GM12892 (cell line): ENCODE measurements at regions not wholly inside any gene's neighbourhood (a gene's known extent, or its start where the extent isn't known, plus 50 kb on each side); places are given as distances from the start of the nearest gene placed in this dataset.

ENCODE experiments used
- DNase-seq: peaks from one replicate; pipeline ENCODE4 v3.0.0; 2011; ENCODE audit not compliant: insufficient read length
- FAIRE-seq: peaks from 2 replicates; lab custom pipeline; 2011; peaks lifted over from hg19 to GRCh38; lab: Jason Lieb, UNC
- POLR2A ChIP-seq: IDR thresholded peaks from 2 replicates; pipeline ENCODE4 v1.6.1; 2011; ENCODE audit warnings: low read depth, low read length, control low read depth
- POLR2AphosphoS5 ChIP-seq: IDR thresholded peaks from 2 replicates; pipeline ENCODE4 v1.6.1; 2011; ENCODE audit warnings: low read depth, low read length, control low read depth
- TAF1 ChIP-seq: IDR thresholded peaks from 2 replicates; pipeline ENCODE4 v1.6.1; 2011; ENCODE audit warnings: low read depth, mild to moderate bottlenecking, control low read depth, low read length, borderline replicate concordance

DNA sequence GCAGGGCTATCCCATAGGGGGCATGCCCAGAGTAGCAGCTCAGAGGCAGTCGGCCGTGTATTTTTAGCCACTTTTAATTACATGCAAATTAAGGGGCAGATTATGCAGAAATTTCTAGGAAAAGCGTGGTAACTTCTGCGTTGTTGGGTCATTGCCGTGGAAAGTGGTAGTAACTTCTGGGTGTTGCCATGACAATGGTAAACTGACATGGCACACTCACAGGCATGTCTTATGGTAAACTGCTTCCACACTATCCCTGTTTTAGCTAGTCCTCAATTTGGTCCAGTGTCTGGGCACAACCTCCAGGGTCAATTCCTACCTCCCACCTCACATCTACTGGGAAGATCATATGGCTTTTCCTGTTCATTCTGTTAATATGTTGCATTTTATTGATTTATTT is 428.9 kb upstream of the FANCL start:
- DNase-seq (no peak), FAIRE-seq (no peak)
- TF ChIP-seq POLR2A (no peak), TAF1 (no peak), POLR2AphosphoS5 (no peak)

DNA sequence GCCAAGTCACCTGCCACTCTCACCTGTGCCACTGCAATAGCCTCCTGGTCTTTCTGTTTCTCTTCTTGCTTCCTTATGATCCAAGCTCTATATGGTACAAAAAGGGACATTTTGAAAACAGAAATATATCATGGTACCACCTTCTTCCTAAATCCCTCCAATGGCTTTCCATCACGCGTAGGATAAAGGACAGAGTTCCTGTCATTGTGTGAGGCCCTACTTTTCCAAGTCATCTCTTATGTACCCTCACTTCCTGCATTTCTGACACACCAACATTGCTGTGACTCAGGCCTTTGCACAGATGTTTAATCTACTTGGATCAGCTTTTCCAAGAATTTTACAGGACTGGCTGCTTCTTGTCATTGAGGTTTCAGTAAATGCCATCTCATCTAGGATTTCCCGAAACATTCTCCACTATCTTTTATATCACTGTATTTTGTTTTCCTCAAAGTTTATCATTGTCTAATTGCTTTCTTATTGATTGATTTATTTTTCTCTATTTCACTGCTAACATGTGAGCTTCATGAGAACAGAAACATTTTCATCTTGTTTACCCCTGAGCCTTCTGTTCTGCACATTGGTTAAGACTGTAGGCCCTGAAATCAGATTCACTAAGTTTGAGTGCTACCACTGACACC is 426.1 kb upstream of the FANCL start:
- DNase-seq (no peak), FAIRE-seq (no peak)
- TF ChIP-seq POLR2A: no peak
- TF ChIP-seq TAF1: no peak
- no peak for TF ChIP-seq POLR2AphosphoS5

DNA sequence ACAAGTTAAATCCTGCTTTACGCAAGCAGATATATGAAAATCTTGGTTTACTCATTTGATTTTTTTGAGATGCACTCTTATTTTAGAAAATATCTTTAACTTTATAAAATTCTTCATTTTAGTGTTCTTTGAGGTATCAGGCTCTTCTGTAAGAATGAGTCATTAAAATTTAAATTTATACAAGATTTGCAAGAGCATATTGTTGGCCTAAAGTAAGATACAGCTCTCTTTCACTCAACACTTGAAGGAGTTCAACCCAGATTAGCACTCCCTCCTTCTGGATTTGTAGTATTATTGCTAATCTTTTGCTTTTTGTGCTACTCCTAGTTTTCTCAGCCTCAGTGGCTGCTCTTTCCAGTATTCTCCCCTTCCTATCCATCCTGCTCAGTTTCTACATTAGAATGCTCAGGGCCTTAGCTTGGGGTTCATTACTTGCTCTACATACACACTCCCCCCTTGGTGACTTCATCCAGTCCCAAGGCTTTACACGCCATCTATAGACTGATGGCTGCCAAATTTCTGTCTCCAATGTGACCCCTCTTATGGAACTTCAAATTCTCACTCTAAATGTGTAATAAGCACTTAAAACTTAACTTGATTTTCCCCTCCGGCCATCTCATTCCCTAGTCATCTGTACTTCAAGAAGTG is 425.3 kb upstream of the FANCL start:
- no peak for TF ChIP-seq TAF1
- no peak for TF ChIP-seq POLR2A
- TF ChIP-seq POLR2AphosphoS5: no peak
- FAIRE-seq (no peak), DNase-seq (no peak)

DNA sequence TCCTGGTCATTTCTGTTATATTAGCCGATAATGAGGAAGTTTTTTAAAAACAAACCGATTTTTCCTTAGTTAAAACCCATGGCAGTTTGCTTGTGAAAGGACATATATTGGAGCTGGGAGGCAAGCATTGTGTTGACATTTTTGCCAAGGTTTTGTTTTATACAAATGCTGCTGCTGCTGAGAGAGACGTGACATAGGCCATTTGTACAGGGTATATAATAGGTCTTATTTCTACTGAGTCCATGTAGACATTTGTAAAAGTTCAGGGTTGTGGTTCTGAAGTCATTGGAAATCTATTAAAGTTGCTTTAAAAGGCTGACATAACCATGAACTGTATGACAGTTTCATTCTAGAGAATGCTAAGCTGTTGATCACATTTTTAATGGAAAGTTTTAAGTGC is 424.0 kb upstream of the FANCL start:
- FAIRE-seq (no peak), DNase-seq (no peak)
- no peak for TF ChIP-seq TAF1

DNA sequence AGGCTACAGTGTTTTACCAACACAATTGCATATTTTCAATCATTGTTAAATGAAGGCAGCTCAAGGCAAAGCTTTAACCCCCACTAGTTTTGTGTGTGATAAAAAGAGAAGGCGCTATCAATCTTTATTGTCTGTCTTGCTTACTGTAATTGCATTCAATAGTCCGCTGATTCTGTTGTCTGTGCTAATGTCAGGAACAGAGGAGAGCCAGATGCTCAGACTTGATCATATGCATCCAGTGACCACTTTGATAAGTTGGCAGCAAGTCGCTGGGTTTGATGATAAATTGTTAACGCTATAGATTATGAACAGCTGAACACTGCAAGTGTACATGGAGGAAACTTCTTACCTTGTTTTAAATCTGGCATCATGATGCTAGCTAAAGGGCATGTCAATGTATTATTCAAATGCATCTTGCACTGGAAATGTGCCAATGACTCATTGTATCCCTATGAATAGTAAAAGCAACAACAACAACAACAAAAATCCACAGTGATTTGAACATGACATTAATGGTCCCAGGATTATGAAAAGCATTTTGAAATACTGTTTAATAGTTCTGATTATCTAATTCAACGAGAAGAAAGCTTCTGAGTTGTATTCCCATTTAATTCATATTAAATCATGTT is 423.5 kb upstream of the FANCL start:
- no peak for FAIRE-seq
- TF ChIP-seq TAF1: no peak
- TF ChIP-seq POLR2A: no peak
- TF ChIP-seq POLR2AphosphoS5: no peak
- no peak for DNase-seq

DNA sequence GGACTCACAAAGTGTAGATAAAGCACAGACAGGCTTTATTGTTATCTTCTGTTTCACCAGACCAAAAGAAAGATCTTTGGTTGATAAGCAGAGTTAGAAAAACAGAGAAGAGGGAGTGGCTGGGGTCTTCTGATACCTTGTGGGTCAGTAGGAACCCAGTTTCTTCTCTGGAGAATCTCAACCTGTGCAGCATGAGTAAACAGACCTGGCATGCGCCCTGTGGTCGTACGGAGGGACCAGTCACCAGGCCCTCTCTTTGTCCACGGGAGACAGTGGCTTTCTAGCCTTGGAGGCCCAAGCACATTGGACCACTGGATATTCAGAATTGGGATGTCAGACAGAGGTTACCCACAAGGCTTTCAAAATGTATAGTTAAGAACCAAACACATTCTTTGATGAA is 418.9 kb upstream of the FANCL start:
- DNase-seq (no peak), FAIRE-seq (no peak)
- TF ChIP-seq POLR2AphosphoS5: no peak
- TF ChIP-seq POLR2A: no peak
- TF ChIP-seq TAF1: no peak

DNA sequence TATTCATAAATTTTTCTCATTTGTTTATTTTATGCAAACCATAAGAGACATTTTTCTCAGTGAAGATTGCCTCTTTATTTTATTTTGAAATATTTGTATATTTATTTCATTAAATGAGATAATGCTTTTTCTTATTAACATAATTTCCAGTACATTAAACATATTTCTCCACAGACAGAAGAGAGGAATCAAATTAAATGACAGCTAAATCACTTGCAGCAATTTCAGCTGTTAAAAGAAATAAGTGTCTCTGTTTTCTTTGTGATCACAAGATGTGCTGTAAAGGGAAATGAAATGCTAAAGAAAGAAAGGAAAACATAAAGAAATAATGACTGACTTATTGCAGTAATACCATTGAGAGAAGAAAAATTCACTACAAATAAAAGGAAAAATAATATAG is 414.0 kb upstream of the FANCL start:
- DNase-seq (no peak), FAIRE-seq (no peak)
- TF ChIP-seq POLR2A (no peak), POLR2AphosphoS5 (no peak), TAF1 (no peak)

DNA sequence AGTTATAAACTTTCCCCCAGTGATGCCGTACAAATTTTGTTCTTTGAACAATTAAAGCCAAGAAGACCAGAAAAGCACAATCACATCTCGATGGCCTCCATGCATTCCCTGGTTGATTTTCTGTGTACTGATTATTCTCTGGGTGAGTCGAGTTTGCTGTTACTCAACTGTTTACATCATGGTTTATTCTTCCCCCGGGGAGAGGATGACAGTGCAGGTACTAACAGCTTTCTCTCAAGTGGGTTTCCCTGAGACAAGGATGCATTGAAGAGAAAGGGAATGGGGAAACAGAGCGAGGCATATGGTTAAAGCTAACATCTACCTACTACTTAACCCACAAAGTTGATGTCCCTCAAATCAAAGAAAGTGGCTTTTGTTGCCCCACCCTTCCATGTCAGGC is 410.8 kb upstream of the FANCL start:
- TF ChIP-seq POLR2A (no peak), POLR2AphosphoS5 (no peak), TAF1 (no peak)
- DNase-seq (no peak), FAIRE-seq (no peak)

DNA sequence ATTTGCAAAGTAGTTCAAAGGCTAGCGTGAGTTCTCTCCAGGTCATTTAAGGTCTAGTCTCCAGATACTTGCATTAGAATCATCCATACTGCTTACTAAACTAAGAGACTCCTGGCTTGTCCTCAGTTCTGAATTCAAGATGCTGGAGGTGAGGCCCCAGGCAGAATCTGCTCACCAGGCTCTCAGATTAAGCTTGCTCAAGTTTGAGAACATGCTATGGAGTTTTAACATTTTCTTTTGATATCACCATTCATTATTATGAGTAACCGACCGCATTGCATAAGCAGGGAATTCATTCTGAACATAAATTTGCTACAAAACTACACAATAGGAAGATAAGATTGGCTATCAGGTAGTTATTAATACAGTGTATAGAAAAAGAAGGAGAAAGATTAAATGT is 409.7 kb upstream of the FANCL start:
- FAIRE-seq: no peak
- DNase-seq: no peak
- TF ChIP-seq TAF1 (no peak), POLR2A (no peak), POLR2AphosphoS5 (no peak)

DNA sequence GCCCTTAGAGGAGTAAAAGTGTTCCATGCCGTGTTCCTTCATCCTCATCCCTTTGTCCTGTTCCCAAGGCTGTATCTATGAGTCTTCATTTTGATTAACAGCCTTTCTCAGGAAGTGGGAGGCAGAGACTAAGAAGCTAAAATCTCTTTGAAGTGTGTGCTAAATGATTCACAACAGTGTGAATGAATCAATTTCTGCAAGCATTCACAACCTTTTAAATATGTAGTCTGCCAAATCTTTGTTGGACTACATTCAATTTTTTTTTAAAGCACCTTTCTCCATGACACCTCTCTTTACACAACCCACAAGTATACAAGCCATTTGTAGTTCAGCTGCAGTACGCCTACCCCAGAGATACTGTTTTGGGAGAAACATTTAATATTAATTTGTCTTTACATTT is 408.6 kb upstream of the FANCL start:
- no peak for DNase-seq
- no peak for TF ChIP-seq POLR2AphosphoS5
- TF ChIP-seq POLR2A: no peak
- TF ChIP-seq TAF1: no peak
- FAIRE-seq: no peak

DNA sequence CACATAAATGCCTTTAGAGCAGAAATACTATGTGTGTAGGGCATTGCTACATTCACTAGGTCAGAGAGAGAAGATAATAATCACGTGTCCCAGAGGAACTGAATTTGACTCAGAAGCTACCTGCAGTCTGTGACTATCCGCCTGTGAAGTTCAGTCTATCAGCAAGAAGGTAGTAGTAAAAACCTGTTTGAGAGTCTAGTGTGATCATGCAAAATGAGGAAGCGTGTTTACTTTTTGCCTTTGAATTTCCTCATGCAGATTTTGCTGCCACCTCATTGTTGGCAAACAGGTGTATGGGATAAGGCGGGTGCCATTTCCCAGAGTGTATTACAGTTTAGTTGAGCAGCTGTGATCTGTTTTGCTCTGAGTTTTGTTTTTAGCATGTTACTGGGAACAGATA is 403.9 kb upstream of the FANCL start:
- DNase-seq: no peak
- FAIRE-seq: no peak
- TF ChIP-seq POLR2AphosphoS5: no peak
- TF ChIP-seq POLR2A: no peak
- no peak for TF ChIP-seq TAF1

DNA sequence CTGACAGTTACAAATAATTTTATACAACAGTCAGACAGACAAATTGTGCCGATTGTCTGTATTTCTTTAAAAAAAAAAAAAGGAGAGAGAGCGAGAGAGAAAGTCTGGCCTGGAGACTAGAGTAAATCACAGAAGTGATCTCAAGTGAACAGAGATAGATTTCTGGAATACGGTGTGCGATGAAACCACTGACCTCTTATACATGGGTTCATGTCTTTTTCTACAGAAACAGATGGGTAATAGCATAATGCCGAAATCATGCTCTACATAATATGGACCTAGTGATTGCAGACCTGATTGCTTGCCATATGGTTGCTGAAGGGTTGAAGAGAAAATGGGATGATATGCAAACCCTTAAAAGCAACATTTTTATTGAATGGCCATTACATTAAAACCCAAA is 403.3 kb upstream of the FANCL start:
- FAIRE-seq (no peak), DNase-seq (no peak)
- TF ChIP-seq TAF1 (no peak), POLR2AphosphoS5 (no peak), POLR2A (no peak)

DNA sequence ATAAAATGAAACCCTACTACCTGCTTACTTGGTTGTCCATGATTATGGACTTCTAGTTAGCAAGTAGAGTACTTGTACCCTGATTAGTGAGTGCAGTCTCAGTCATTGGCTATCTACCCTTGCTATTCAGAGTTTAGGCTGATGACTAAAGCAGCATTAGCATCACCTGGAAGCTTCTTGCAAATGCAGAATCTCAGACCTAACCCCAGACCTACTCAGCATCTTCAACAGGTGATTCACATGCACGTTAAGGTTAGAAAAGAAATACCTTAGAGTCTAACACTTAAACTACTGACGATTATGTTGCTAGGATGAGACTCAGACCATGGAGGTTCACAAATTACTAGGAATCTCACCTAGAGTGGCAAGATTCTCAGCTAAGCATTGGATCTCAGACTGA is 399.9 kb upstream of the FANCL start:
- TF ChIP-seq POLR2A (no peak), TAF1 (no peak), POLR2AphosphoS5 (no peak)
- no peak for DNase-seq
- FAIRE-seq: no peak
